Spleen (tissue), 7 donors: ENCODE measurements at regions not wholly inside any gene's neighbourhood (a gene's known extent, or its start where the extent isn't known, plus 50 kb on each side); places are given as distances from the start of the nearest gene placed in this dataset.

Experiments
- CTCF ChIP-seq, 11 experiments: fragments of 200-600 bp in 7 of 11; fragments of 450-650 bp in 4 of 11; sonication (generic) in 4 of 11; IDR thresholded peaks in 8 of 11; conservative IDR thresholded peaks in 3 of 11; 1 replicate in 7 of 11; 2 replicates in 4 of 11; pipeline versions ENCODE4 v1.4.0 to v1.8.0; 2016 to 2021; ENCODE audit warnings: antibody characterized with exemption in 11 of 11, inconsistent platforms in 4 of 11, mild to moderate bottlenecking in 1 of 11
- POLR2A ChIP-seq, 3 donors: fragments of 450-650 bp; IDR thresholded peaks; one replicate each; pipeline ENCODE4 v1.5.1; 2017; ENCODE audit warnings: antibody characterized with exemption in 3 of 3, mild to moderate bottlenecking in 1 of 3
- POLR2AphosphoS5 ChIP-seq, 3 donors: sonication (generic); formaldehyde crosslinking; IDR thresholded peaks; one replicate each; pipeline ENCODE4 v1.5.1; 2017; ENCODE audit warnings: antibody characterized with exemption in 3 of 3
- donor health status: DM: no; HTN: no; CAD: no; lungs with moderate emphysema.
- donor health status: DM: no; HTN: no; CAD: no.
- donor health status: DM: no; HTN: no; CAD: no.

- TF ChIP-seq POLR2A (IDR thresholded peaks at IDR 0.05) (no peak), CTCF (IDR thresholded peaks at IDR 0.05 in 8 of 11, conservative IDR thresholded peaks at IDR 0.05 in 3 of 11) (no peak), POLR2AphosphoS5 (IDR thresholded peaks at IDR 0.05) (no peak)
These were observed 524.1 kb downstream of the GRIN2A start for GRCh38 chr16:9658164-9658563.
